Activated naive CD4-positive, alpha-beta T cell treated with anti-CD3 and anti-CD28 coated beads, Interleukin-2, amount 50 U/mL, for 72 hours (primary cell): ENCODE measurements at regions not wholly inside any gene's neighbourhood (a gene's known extent, or its start where the extent isn't known, plus 50 kb on each side); places are given as distances from the start of the nearest gene placed in this dataset.
"Not testable (repeated sequence)": the region's sequence is repeated elsewhere in the genome, so short reads cannot be mapped to it uniquely, and the experiment has no call there.

Source experiments
- ATAC-seq, 2 donors: fragments of 150-1000 bp; cut with Tn5 transposase; 2 replicates each; pipeline ENCODE4 v1.10.0; 2021; ENCODE audit warnings: mild to moderate bottlenecking in 2 of 2, moderate library complexity in 2 of 2
- DNase-seq, 2 donors: peaks; one replicate each; pipeline ENCODE4 v3.0.0; 2021 to 2022; ENCODE audit warnings: low spot score in 2 of 2
- H3K27ac Mint-ChIP-seq, 2 donors: one replicate each; pipeline ENCODE4 v1.8.0; 2022; ENCODE audit warnings: mild to moderate bottlenecking in 2 of 2, mixed read lengths in 2 of 2
- H3K36me3 Mint-ChIP-seq, 2 donors: one replicate each; pipeline ENCODE4 v1.8.0; 2022; ENCODE audit warnings: mixed read lengths in 2 of 2
- H3K9me3 Mint-ChIP-seq, 2 donors: one replicate each; pipeline ENCODE4 v1.8.0; 2022; ENCODE audit warnings: mixed read lengths in 2 of 2

DNA sequence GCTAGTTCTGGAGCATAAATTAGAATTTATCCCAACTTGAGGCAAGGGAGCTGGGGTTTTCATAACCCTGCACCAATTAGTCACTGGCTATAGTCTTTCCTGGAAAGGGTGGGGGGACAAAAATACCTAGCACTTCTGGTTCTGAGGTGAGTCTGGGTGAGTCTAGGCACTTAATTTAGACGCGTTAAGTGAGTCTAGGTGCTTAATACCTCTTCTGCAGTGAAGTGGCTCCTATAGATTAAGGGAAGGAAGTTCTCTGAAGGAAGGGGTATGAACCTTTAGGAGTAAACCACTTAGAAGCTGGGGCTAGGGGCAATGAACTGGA, 251.7 kb downstream of the EFCAB11 start:
- Mint-ChIP-seq H3K27ac (peak overlapping the region in 1 of 2 donors; percentile 90), H3K9me3 (peaks cover 13 to 41% of the 10 kb centered on the region in 2 donors), H3K36me3 (peaks cover 0 to 36% of the 10 kb centered on the region in 2 donors)
- no peak for DNase-seq
- no peak for ATAC-seq

DNA sequence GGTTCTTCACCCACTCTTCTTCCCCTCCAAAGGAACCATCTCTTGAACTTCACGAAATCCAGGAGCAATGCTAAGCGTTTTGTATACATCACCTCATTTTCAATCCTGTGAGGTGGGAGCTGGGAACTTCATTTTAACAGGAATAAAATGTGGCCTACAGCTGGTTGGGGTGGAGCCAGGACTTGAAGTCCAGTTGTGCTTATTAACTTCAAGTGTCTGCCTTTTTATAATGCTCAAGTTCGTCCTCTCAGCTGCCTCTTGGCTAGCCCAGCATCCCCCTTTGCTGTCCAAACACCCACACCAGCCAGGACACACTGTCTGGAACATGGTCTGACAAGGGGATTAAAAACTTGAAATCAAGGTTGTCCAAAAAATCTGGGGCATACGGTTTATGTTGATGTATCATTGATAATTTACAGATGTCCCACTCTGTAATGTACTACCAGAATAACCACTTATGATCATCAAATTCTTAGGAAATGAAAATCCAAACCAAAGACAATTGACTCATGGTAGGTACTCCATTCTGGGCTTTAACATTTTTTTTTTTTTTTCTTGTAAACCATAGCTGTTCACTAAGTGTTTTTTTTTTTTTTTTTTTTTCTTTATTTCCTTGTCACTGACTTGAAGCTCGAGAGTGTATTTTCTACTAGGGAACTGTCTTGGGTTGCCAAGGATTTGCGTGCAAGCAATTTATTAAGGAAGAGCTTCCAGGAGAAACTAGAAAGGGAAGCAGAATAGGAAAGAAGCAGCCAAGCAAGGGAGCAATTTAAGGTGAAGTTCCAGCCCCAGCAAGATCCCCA, 252.3 kb downstream of the EFCAB11 start:
- ATAC-seq (peak in 1 of 2 donors; percentile 12), DNase-seq (no peak)
- H3K36me3 Mint-ChIP-seq: peaks cover 0 to 42% of the 10 kb centered on the region in 2 donors
- H3K27ac Mint-ChIP-seq: peak overlapping the region; percentile 24 to 90
- H3K9me3 Mint-ChIP-seq: peaks cover 13 to 47% of the 10 kb centered on the region in 2 donors

DNA sequence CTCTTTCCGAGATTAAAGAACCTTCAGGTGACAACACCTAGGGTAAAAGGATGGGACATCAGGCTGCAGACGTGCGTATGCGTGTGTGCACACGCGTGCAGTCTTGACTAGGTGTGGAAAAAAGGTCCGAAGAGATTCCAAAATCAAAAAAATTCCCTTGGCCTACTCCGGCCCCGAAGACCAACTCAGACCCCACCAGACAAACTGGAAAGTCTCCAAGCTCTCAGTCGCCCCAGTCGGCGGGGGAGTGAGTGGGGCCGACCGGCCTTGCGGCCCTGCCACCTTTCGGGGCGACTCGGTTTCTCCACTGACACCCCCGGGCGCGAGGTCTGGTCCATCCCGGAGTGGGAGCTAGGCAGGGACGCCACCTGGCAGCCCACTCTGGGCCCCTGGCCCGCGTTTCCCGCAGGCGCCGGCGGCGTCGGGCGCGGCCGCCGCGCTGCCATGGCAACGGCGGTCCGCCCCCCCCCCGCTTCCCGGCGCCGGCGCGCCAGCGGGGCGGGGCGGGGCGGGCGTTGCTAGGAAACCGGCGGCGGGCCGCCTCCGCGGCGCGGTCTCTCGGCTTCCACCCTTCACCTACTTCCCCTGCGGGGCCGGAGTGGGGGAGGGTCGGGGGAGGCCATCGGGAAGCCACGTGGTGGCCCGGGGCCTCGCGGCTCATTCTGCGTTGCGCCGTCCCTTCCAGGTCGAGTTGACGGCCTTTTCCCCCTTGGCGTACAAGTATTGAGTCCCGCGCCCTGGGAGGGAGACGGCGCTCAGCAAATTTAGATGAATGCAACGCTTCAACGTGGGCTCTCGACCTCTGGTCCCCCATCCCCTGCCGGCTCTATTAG, 253.1 kb downstream of the EFCAB11 start:
- DNase-seq (peak; percentile 79 to 85), ATAC-seq (peak; percentile 82 to 89)
- peaks cover 13 to 55% of the 10 kb centered on the region in 2 donors for H3K9me3 Mint-ChIP-seq
- H3K36me3 Mint-ChIP-seq: peaks cover 0 to 45% of the 10 kb centered on the region in 2 donors
- peak overlapping the region; percentile 60 to 90 for H3K27ac Mint-ChIP-seq

DNA sequence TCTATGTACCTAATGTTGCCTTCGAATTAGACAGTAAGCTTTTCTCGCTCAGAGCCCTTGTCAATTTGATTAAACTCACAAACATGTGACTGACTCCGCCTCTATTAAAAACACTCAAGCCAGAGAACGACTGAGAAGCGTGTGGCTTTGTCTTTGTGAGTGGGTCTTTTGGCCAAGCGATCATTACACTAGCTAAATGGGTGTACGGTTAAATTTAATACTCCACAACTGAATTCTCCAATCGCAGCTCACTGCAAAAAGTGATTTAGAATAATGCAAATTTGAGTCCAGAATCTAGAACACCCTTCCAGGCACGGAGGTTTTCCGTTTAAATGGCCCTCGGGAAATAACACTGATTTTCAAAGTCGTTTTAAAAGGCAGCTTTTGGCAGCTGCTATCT, 253.7 kb downstream of the EFCAB11 start:
- ATAC-seq: no peak
- H3K9me3 Mint-ChIP-seq: peaks cover 13 to 50% of the 10 kb centered on the region in 2 donors
- DNase-seq: no peak
- H3K27ac Mint-ChIP-seq: peak overlapping the region in 1 of 2 donors; percentile 60
- peaks cover 0 to 45% of the 10 kb centered on the region in 2 donors for H3K36me3 Mint-ChIP-seq

DNA sequence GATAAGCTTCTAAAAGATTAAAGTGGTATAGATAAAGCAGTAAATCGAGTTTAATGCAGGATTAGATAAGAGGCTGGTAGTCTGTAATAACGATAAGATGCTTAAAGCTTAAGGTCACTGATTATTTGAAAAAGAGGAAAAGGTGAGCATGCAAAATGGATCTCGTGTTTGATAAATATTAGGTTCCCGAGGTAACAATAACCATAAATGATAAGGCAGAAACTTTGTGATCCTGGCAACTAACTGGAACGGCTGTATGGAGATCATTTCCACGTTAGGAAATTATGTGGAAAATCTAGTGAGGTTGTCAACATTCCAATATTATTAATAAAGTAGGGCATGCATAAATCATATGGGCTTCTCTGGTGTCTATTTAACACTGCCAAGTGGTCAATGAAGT, 255.5 kb downstream of the EFCAB11 start:
- no peak overlapping the region for H3K27ac Mint-ChIP-seq
- H3K9me3 Mint-ChIP-seq: peaks cover 5 to 44% of the 10 kb centered on the region in 2 donors
- no peak for DNase-seq
- ATAC-seq: no peak
- peaks cover 0 to 35% of the 10 kb centered on the region in 2 donors for H3K36me3 Mint-ChIP-seq

DNA sequence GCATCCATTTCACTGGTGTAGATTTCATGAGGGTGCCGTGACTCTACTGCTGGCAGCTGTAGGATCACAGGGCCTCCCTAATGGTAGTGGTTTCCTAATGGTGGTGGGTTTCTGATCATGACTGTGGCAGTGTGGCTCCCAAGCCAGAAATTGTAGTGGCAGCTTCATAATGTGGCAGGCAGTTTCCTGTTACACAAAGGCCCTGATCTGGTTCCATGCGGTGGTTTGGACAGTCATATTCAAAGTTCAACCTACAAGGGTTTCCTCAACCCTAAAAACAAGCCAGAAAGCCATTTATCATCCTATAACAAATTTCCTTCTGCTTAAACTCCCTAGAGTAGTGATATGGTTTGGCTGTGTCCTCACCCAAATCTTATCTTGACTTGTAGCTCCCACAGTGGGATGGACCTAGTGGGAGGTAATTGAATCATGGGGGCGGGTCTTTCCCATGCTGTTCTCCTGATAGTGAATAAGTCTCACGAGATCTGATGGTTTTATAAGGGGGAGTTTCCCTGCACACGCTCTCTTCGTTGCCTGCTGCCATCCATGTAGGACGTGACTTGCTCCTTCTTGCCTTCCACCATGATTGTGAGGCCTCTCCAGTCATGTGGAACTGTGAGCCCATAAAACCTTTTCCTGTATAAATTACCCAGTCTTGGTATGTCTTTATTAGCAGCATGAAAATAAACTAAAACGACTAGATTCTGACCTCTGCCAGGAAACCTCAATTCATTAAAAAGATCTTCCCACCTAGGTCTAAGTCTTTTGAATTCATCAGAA, 257.1 kb downstream of the EFCAB11 start:
- ATAC-seq (peak; percentile 40 to 58), DNase-seq (no peak)
- Mint-ChIP-seq H3K27ac (peak overlapping the region; percentile 17 to 34), H3K36me3 (peaks cover 0 to 19% of the 10 kb centered on the region in 2 donors), H3K9me3 (peaks cover 0 to 29% of the 10 kb centered on the region in 2 donors)

DNA sequence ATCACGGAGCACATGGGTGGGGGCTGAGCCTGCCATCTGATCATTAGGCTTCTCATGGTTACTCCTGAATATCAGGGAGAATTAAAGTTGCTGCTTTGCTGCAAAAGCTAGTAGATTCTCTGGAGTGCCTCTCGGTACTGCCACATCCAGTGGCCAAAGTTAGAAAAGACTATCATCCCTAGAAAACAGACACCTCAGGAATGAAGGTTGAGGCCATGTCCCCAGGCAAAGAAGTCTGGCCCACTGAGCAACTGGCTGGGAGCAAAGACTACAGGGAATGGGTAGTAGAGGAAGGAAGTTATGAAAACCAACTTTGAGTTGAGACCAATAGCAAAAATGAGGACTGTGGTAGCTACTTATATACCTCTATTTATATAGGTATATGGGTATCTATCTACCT, 258.7 kb downstream of the EFCAB11 start:
- Mint-ChIP-seq H3K27ac (no peak overlapping the region), H3K9me3 (peaks cover 0 to 28% of the 10 kb centered on the region in 2 donors), H3K36me3 (peaks cover 0 to 17% of the 10 kb centered on the region in 2 donors)
- DNase-seq (no peak), ATAC-seq (no peak)

DNA sequence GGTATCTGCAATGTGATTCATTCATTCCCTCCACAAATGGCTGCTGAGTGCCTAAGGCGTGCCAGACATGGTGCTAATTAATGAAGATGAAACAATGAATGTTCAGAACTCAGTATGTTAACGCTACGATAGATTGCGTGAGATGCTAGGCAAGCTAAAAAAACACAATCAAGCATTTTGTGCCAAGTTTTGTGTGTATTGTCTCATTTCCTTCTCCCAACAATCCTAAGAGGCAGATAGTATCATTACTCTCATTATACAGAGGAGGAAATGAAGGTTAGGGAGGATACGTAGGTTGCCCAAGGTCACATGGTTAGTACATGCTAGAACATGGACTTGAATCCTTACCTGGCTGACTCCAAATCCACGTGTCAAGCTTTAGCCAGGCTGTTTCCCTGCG, 264.4 kb downstream of the EFCAB11 start:
- peaks cover 22 to 28% of the 10 kb centered on the region in 2 donors for H3K9me3 Mint-ChIP-seq
- ATAC-seq: no peak
- H3K36me3 Mint-ChIP-seq: peaks cover 13 to 33% of the 10 kb centered on the region in 2 donors
- H3K27ac Mint-ChIP-seq: peak overlapping the region in 1 of 2 donors; percentile 50
- no peak for DNase-seq

DNA sequence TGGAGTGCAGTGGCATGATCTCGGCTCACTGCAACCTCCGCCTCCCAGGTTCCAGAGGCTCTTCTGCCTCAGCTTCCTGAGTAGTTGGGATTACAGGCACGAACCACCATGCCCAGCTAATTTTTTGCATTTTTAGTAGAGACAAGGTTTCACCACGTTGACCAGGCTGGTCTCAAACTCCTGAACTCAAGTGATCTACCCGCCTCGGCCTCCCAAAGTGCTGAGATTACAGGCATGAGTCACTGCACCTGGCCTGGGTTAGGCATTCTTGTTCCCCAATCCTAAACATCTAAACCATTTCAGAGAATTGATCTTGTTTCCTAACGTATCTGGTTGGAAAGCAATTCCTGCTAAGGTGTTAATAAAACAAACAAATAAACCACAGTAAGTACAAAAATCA, 264.8 kb downstream of the EFCAB11 start:
- not testable (repeated sequence) for H3K27ac Mint-ChIP-seq, ATAC-seq, DNase-seq
- H3K9me3 Mint-ChIP-seq: peaks cover 24 to 33% of the 10 kb centered on the region in 2 donors
- H3K36me3 Mint-ChIP-seq: peaks cover 15 to 37% of the 10 kb centered on the region in 2 donors

DNA sequence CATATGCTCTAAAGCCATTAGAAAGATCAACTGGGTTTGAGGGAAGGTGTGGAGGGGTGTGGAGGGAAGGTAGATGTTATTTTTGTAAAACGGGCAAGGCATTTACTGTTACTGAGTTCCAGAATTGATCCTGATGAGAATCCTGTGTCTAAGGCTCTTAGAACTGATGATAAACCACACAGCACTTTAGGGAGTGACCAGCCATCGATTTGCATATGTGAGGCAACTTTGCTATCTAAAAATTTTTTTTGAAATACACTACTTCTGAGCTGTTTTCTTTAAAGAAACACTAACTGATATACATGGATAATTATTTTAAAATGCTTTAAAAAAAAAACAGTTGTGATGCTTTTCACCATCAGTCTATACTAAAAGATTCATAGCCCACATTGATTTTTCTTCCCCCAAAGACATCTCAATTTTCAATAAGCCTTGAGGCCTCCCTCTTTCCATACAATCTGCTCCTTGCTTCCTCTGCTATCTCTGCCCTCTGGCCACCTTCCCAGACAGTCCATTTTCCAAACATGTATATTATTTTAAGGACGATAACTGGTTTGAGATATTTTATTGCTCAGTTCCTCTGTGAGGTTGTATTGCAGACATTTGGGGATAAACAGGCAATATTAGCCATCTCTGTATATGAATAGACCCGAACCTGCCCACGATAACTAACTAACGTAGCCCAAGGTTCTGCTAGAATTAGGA, 265.9 kb downstream of the EFCAB11 start:
- Mint-ChIP-seq H3K27ac (no peak overlapping the region), H3K9me3 (peaks cover 24 to 34% of the 10 kb centered on the region in 2 donors), H3K36me3 (peaks cover 23 to 47% of the 10 kb centered on the region in 2 donors)
- DNase-seq (no peak), ATAC-seq (no peak)

DNA sequence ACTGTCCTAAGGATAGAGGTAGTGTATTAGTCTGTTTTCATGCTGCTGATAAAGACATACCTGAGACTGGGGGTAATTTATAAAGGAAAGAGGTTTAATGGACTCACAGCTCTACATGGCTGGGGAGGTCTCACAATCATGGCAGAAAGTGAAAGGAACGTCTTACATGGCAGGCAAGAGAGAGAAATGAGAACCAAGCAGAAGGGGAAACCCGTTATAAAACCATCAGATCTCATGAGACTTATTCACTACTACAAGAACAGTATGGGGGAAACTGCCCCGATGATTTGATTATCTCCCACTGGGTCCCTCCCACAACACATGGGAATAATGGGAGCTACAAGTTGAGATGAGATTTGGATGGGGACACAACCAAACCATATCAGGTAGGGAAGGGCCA, 267.4 kb downstream of the EFCAB11 start:
- not testable (repeated sequence) for H3K27ac Mint-ChIP-seq, DNase-seq
- Mint-ChIP-seq H3K36me3 (peaks cover 30 to 58% of the 10 kb centered on the region in 2 donors), H3K9me3 (peaks cover 33 to 42% of the 10 kb centered on the region in 2 donors)
- ATAC-seq: peak in 1 of 2 donors; percentile 60

DNA sequence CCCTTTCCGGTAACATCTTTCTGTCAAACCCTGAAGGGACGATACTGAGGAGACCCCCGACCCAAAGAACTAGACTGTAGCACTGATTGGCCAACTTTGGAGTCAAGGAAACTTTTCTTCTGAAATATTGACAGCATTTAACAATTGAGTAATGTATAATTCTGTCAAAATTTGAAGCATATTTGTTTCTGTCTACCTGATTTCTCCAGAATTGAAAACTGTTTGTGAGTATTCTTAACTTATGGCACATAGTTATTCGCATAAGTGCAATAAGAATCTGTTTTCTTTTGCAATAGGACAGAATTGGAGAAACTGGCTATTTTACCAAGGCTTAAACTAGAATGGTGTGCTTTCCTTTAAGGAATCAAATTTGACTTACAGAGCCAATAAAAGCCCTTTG, 267.1 kb upstream of the FOXN3 start:
- no peak for ATAC-seq
- peaks cover 30 to 50% of the 10 kb centered on the region in 2 donors for H3K36me3 Mint-ChIP-seq
- DNase-seq: no peak
- peaks cover 26 to 36% of the 10 kb centered on the region in 2 donors for H3K9me3 Mint-ChIP-seq
- H3K27ac Mint-ChIP-seq: no peak overlapping the region

DNA sequence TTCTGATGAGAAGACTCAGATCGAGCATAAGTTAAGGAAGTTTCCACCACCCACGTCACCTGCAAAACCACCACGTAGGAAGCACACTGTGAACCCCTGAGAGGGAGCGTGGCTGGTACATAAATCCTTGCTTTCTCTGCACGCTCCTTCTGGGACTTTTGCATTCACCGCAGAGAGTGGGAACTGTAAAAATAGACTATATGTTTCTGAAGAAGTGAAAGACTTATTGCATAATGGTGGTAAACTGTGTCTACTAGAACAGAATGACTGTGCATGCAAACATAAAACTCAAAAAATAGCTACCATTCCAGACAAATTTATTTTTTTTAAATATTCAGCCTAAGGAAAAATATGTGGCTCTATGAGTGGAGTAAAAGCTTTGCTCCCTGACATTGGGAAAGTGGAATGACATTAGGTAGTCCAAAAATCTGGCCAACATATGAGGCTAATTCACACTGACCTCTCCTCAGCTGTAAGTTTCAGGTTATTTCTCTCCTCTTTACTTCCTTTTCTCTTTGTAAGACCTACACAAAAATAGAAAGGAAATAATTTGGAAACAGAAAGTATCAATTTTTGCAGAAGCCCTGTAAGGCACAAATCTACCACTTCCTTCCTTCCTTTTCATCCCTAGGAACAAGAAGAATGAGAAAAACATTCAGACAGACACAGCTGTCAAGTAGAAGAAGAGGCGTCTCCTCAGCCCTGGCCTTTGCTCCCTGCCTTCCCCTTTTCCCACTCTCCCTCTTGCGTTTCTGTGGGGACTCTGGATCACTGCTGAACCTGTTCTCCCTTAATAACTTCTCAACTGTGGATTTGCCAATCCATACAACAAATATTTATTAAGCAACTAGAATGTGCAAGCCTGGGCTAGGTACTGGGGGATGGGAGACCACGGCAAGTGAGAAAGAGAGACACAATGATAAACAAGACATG, 264.3 kb upstream of the FOXN3 start:
- DNase-seq (peak; percentile 40 to 65), ATAC-seq (peak; percentile 92 to 93)
- H3K36me3 Mint-ChIP-seq: peaks cover 21 to 33% of the 10 kb centered on the region in 2 donors
- H3K9me3 Mint-ChIP-seq: peaks cover 14 to 22% of the 10 kb centered on the region in 2 donors
- H3K27ac Mint-ChIP-seq: peak overlapping the region; percentile 84 to 85

DNA sequence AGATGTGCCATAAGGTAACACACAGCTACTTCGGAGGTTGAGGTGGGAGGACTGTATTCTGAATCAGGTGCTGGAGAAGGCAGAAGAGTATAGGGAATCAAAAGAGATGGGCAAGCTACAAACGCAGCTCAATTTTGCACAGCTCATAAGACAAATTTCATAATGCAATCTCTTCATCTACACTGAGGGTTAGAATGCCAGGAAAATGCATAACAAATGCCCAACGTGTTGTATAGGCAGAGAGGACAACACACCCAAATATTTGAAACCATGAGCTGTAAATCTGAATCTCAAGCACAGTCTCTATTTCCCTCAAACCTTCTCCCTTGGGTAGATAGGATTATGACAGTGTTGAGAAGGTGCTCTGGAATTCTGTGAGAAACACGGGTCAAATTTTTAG, 263.1 kb upstream of the FOXN3 start:
- peak overlapping the region in 1 of 2 donors; percentile 85 for H3K27ac Mint-ChIP-seq
- DNase-seq: no peak
- peaks cover 17 to 25% of the 10 kb centered on the region in 2 donors for H3K36me3 Mint-ChIP-seq
- H3K9me3 Mint-ChIP-seq: peaks cover 11 to 20% of the 10 kb centered on the region in 2 donors
- ATAC-seq: no peak

DNA sequence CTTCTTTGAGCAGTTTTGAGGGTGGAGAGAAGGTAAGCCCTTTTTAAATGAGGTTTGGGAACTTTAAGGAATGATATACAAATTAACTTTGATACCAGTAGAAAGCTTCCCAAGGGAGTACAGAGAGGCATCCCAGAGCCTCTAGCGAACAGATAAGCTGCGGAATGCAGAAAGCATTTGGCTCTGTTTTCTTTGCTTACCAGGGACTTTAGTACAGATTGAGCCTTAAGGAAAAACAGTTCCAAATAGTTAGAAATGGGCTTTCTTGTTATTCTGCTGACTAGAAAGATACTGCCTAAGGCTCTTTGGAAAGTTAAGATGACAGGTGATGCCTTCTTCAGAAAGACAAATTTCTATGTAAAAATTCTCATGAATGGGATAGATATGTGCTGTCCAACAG, 261.7 kb upstream of the FOXN3 start:
- DNase-seq: no peak
- Mint-ChIP-seq H3K9me3 (peaks cover 9 to 15% of the 10 kb centered on the region in 2 donors), H3K27ac (no peak overlapping the region), H3K36me3 (peaks cover 9 to 11% of the 10 kb centered on the region in 2 donors)
- ATAC-seq: no peak
